NCI-H2171 (cell line): ENCODE measurements at regions not wholly inside any gene's neighbourhood (a gene's known extent, or its start where the extent isn't known, plus 50 kb on each side); places are given as distances from the start of the nearest gene placed in this dataset.

Source experiments
- DNase-seq: peaks from one replicate; lab custom pipeline; 2025; lab: John Stamatoyannopoulos, UW

DNA sequence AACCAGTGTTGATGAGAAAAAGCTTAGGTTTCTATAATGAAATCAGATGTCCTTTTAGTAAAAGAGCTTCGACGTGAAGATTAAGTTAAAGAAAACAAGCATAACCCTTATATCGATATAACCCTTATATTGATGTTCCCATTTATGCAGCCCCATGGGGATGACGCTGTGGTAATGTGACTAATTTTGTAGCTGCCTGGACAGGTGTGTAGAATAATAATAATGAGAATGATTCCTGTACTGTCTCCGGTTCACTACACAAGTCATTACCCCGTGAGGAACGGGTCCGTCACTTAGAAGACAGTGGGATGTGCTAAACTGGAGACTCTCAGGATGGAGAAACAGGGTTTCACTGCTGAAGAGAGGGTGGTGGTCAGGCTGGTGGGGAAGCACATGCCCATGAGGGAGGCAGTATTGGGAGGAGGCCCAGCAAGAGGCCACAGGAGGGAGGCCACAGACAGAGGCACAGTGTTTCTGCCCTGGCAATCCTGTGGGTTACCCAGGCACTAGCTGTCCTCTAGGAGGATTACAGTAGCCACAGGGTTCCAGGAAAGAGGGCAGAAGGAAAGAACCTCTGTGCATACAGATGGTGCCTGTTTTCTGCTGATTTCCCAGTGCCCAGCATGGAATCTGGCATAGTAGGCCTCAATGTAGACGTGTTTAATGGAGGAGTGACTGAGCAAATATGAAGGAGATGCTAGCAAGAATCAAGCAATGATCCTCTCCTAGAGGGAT is 191.1 kb upstream of the TSC22D2 start:
- peak; percentile 33 for DNase-seq

DNA sequence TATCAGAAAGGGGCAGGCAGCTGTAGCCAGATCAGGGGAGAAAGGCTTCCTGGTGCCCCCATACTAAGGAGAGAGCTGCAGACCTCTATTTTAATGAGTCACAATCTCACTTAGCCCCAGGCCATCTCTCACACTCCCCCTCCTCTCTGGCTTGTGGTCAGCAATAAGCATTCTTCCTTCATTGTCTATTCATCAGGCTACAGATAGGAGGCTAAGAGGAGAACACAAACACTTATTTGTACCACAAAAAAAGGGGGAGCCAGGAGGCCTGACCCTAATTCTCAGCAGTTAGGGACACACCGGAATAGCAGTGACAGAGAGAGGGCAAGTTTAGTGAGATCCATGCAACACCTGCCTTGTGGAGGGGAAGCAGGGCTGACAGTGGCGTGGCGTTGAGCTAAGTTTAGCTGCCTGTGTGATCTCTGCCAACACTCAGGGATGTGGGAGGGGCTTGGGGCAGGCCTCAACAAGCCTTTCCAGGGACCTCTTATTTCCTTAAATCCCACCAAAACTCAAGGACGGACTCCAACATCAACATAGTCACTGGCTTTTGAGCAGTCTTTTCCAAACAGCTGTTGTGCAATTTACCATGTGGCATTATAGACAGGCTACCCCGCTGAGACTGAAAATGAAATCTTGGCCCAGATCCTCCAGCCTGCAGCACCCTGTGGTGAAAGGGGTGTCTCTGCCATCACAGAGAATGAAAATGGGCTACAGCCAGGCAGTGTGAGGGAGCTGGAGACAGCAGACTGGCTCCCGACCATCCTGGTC is 191.9 kb upstream of the TSC22D2 start:
- peak; percentile 89 for DNase-seq

DNA sequence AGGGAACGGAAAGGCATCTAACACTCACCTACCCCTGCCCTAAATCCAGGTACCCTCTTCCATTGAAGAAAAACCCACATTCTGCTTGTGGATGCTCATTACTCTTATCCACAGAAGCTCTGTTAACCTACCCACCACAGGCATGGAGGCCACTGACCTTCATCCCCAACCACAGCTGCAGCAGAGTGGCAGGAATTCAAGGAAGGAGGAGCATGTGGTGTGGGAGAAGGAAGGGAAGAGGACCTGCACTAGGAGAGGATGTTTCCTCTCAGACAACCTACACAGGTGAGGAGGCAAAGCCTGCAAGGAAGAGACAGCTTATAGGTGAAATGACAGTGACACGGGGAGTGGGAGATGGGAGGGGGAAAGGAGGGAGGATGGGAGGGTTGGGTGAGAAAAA is 192.5 kb upstream of the TSC22D2 start:
- no peak for DNase-seq

DNA sequence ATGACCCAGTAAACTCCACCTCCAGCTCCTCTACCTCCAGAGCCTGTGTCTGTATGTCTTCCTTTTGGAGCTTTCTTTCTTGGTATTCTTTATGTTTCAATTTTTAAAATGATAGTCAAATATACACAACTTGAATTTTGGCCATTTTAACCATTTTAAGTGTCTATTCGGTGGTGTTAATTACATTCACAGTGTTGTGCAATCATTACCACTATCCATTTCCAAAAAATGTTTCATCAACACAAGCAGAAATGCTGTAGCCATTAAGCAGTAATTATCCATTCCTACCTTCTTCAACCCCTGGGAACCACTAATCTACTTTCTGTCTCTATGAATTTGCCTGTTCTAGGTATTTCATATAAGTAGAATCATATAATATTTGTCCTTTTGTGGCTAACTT is 194.5 kb upstream of the TSC22D2 start:
- DNase-seq: no peak

DNA sequence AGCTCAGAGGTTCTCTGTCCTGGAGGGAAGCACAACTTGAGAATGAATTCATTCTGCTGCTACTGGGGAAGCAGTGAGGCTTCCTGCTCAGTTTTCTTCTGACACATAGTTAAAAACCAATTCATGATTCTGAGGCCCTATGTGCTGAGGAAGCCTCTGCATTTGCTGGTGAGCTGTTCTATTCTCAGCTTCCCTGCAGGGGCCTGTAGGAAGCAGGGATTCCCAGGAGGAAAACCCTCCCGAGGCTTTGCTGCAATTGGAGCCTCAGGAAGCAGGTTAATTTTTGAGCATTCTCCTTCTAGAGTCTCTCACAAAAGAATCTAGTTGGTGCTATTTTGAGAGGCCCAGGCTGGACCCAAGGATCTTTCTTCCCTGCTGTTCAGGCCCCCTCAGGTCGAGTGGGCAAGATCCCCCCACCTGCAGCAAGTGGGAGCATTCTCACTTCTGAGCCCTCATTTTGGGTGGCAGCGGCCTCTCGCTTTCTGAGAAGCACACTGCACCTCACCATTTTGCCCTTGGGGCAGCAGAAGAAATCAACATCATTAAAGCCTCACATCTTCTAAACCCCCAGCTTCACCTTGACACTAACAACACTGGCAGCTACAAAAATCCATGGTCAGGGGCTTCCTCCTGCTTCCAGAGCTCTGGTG is 197.5 kb upstream of the TSC22D2 start:
- DNase-seq: no peak

DNA sequence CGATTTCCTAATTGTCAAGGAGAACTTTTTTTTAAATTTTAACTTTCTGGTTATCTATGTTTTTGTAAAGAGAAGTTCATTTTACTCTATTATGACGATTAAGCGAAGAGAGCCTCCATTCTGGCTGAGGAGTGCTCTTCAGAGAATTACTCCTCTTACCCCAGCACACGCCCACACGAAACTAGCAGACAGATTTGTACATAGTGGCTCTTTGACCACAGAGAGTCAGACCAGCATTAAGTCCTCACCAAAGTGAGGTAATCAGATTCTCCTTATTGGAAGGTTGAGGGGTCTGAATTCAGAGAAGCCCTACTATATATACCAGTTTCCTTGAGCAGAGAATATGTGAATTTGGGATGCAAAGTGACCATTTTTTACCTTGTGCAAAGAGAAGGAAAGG is 204.8 kb upstream of the TSC22D2 start:
- DNase-seq: no peak

DNA sequence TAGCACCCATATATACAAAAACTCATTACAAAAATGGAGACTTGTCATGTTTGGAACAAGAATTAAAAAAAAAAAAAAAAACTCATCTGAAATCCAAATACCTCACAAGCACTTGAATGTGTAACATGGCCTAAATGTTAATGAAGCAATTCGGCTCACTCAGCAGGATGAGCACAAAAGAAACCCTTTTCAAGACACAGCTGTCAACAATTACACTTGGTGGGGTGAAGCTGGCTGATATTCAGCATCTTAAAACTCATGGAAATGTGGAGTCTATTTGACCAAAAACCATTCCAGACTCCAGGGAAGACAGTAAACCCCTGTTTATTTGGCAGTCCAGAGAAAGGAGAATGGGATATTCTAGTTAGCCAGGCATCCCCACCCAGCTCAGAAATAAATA is 205.4 kb upstream of the TSC22D2 start:
- DNase-seq: no peak

DNA sequence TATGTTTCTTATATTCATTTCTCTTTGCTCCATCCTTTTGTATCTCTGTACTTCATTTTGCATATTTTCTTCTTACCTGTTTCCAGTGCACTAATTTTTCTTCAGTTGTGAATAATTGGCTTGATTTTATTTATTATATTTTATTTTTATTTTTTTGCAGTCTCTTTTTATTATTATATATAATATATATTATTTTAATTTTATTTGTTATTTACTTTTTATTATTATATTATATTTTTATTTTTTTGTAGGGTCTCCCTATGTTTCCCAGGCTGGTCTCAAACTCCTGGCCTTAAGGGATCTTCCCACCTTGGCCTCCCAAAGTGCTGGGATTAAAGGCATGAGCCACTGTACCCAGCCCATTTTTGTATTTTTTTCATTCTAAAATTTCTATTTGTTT is 213.1 kb upstream of the TSC22D2 start:
- no peak for DNase-seq

DNA sequence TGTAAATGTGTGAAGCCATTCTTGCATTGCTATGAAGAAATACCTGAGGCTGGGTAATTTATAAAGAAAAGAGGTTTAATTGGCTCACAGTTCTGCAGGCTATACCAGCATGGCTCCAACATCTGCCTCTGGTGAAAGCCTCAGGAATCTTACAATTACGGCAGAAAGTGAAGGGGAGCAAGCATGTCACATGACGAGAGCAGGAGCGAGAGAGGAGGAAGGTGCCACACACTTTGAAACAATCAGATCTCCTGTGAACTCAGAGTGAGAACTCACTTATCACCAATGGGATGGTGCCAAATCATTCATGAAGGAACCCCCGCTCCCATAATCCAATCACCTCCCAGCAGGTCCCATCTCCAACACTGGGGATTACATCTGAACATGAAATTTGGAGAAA is 213.6 kb upstream of the TSC22D2 start:
- no peak for DNase-seq

DNA sequence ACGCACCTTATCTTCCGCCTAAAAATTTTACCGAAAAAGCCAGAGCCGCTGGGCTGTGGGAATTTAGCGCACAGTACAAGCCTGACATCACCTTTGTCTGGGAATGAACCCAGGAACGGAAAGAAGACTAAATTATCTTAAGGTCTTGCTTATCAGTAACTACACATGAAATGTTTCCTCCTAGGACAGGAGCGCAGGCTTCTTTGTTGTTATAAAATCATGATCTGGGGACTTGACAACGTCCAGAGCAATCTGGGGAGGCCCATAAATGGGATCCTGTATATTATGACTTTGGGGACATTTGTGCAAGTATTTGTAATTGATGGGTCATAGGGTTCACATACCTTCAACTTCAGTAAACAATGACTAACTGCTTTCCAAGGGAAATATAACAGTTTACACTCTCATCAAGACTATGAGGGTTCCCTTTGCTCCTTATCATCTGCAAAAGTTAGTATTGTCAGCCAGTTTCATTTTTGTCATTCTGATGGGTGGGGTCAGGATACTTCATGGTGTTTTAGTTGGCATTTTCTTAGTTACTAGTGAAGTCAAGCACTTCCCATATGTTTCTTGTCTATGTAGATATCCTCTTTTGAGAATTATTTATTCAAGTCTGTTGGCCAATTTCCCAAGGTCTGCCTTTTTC is 213.9 kb upstream of the PFN2 start:
- no peak for DNase-seq

DNA sequence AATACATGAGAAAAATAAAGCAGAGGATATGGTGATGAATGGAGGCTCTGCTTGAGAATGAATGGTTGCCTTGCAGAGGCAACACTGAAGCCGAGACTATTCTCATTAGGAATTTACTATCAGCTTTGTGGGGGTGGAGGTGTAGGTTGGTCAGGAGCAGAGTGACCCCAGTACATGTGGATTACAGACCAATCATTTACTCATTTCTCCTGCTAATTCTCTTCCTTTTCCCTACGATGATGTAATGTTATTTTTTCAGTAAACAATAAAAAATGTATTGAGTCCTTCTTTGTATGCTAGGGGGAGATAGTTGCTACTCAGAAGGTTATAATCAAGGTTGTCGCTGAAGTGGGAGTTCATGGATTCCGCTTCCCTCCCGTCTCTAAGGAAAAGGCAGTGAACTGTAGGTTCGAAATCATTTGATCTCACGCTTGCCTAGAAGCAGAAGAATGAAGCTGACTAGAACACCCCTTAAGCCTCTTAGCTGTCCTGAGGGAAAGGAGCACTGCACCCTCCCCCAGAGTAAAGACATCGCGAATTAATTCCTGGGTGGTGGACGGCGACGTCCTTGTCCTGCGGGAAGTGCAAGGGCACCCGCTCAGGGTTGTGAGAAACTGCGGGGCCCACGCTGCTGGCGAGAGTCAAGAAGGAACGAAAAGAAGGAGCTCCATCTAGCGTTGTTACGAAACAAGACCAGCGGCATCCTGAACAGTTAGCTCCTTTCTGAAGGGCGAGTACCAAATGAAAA is 213.2 kb upstream of the PFN2 start:
- DNase-seq: peak; percentile 73

DNA sequence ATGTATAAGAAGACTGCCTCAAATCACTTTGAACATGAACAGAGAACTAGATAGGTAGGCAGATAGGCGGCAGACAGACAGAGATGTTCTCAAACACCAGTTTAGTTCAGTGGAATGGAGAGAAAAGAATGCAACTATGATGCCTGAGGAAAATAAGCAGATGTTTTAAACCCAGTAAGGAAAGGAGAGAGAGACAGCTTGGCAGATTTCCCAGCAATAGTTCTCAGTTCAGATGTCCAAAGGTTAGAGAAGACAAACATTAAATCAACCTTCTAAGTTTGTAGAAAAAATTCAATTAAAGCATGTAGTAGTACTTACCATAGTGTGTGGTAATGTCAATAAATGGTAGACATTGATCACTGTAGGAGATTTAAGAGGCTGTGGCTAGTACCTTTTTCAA is 209.6 kb upstream of the PFN2 start:
- DNase-seq: peak; percentile 27

DNA sequence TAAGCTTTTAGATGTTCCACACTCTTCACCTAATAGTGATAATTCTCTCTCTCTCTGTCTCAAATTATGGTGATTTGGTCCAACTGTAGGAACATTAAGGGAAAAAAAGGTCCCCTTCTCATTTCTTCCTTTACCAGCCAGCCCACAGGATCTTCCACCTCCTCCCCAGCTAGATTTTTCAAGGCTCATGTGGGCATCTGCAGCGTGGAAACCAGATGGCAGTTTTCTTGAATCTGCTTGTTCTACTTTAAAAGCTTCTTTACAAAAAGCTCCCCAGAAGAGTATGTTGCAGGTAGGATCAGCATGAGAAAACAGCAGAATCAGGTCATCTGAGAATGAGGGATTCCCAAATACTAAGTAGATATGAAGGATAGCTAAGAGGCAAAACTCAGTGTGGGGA is 208.6 kb upstream of the PFN2 start:
- DNase-seq: no peak

DNA sequence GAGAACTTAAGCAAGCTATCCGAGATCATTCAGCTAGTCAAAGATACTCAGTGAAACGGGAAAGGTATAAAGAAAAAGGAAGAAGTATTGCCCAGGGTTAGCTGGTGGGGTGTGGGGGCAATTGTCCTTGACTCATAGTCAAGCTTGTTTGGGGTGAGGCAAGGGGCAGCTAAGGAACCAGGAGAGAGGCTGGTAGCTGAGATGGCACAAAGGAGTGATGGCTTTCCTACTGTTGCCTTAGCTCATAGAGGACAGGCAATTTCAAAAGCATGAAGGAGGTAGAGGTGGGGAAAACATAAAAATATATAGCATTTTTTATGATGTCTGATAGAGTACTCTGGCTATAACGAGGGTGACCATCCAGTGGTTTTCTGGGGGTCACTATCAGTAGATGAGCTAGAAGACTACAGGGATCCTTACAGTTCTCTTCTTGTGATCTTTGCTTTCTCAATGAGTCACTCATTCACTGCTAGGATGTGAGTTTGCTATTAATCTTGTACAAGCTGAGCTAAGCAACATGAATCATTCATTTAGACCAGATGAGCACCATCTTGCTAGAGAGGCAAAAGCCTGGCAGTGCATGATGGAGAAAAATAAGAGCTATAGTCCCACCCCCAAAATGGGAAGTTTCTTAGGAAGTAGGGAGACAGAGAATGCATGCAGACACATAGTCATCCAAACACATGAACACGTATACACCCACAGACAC is 207.1 kb upstream of the PFN2 start:
- DNase-seq: no peak

DNA sequence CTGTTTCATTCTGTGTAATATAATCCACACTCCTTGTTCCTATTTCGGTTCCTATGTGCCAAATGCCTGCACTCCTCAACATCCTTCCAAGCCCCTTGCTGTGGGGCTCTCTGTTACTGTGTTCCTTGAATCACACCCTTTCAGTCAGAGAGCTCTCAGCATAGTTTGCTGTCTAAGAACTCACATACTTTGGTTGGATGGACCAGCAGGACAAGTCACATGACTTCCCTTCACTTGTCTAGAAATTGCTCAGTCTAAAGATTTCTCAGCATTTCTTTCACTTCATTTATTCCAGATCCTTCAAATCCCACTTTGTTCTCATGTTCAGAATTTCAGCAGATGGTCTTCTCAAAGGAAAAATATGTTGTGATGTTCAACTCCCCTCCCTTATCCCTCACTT is 203.5 kb upstream of the PFN2 start:
- DNase-seq: no peak

DNA sequence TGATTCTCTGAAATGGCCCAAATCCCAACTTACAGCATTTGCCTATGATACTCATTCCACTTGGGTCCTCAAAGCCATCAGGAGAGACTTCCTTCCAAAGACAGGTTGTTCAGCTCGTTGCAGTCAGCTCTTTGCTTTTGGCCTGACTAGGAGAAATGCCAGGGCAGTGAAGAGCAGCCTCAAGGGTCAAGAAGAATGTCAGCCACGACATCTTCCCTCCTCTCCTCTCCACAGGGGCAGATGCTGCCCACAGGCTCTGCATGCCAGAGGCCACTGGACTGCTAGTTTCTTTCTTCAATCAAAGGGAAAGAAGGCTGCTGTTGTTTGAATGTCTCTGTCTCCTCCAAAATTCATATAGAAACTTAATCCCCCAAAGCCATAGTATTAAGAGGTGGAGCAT is 201.7 kb upstream of the PFN2 start:
- no peak for DNase-seq

DNA sequence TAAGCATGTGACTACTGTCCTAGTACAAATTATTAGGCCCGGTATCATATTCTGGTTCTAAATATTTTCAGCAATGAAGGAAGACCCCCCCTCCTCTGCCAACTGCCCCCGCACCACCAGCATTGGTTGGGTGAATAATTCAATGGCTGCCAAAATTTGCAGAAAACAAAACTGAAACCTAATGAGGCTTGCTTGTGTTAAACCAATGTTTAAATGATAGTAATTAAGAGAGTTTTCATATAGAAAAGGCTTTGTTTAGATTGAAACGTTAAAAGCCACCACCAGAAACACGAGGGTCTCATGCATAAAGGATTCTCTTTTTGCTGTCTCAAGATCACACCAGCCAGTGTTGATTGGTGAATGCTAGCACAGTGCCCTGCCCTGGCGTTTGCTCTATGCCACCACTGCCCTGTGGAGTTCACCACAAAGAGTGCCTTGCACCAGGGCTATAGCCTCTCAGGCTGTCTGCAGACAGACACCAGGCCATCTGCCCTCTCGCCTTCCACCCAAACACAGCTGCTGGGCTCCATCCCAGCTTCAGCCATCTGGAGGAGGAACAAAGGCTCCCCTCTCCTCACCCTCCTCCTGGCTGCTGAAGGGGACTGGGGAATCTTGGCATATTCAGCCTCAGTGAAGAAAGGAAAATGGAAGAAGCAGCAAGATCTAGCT is 200.3 kb upstream of the PFN2 start:
- peak; percentile 65 for DNase-seq

DNA sequence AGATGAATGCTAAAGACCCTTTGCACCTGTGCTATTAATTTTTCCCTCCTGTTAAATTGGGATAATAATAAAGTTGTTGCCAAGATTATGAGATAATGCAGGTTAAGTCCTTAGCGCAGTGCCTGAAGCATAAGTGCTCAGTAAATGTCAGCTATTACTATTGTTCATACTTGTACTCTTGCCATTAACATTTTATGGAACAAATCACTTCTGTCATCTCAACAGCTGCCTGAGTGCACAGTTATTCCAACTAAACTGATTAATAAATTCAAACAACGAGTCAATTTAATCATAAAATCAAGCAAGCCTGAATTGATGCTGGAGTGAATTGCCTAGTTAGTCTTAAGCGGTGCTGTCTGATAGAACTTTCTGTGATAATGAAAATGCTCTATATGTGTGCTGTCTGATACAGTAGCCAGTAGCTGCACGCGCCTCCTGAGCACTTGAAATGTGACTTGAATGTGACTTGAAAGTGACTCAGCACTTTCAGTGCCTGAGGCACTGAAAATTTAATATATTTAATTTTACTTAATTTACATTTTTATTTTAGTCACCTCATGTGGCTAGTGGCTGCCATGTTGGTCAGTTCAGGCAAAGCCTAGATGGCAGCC is 198.7 kb upstream of the PFN2 start:
- DNase-seq: no peak

DNA sequence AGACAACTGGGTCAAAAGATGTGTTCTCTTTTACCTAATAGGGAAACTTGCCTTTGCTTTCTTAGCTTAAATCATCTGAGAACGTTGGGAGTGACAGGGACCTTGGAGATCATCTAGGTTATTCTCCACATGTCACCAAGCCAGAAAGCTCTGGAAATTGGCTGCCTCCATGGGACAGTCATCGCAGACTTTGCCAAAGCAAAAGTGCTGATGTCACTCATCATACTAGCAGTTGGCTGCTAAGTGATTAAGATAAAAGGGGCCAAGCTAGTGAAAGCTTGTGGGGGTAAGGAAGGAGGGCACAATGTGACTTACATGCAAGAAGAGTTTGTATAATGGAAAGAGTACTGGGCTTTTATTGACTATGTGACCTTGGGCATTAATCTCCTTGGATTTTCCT is 198.0 kb upstream of the PFN2 start:
- no peak for DNase-seq

DNA sequence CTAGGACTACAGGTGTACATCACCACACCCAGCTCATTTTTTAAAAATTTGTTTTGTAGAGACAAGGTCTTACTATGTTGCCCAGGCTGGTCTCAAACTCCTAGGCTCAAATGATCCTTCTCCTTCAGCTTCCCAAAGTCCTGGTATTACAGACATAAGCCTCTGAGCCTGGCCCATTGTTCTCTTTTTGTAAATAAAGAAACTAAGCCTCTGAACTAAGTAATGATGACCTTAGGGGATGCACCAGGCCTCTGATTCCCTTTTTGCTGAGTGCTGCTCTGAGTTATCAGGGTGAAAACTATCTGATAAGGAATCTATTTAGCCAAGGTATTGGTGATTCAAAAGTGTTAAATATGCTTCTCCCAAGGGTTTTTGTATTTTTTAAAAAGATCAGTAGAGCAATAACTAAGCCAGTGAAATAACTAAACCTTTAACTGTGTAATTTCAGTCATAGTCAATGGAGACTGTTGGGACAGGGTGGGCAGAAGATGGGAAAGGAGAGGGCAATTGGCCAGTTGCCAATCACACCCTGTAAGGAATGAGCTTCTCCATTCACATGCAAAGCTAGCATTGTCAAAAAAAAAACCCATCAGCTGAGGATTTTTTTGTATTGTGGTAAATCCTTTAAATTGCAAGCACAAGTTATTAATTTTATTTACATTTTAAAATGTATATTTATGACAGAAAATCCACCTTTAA is 194.8 kb upstream of the PFN2 start:
- no peak for DNase-seq
